GM18858 (cell line): ENCODE measurements at regions not wholly inside any gene's neighbourhood (a gene's known extent, or its start where the extent isn't known, plus 50 kb on each side); places are given as distances from the start of the nearest gene placed in this dataset.

ENCODE experiments used
- ATAC-seq: cut with Tn5 transposase; IDR thresholded peaks from one replicate; pipeline ENCODE4 v1.9.1; 2021; ENCODE audit not compliant: unreplicated experiment

DNA sequence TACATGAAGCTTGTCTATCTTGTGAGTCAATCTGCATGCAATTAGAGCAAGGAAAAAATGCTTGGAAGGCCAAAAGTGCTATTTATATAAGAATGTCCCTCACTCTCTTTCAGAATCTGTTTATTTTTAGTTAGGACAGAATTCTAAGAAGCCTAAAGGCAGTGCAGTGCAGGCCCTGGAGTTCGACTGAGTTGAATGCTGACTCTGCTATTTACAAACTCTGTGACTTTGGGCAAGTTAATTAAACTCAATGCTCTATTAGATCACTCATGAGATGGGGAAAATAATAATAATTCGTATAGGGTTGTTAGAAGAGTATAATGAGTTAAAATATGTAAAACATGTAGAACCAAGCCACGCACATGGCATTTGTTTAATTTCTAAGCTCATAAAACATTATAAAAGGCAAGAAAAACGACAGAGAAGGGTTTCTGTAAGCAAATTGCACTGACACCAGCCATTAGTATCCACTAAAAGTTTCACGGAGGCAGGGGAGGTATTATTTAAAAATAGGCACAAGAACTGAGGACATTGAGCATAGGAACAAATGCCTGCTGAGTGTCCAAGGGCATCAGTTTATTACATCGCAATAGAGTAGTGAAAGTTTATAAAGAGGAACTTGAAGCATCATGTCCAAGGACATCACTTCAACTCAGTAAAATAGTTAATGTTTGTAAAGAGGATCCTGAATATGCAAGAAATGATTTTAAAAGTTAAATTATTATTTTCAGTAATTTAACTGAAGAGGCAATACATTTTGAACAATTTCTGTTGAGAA lies 115.0 kb upstream of the INPP4B start:
- no peak for ATAC-seq

DNA sequence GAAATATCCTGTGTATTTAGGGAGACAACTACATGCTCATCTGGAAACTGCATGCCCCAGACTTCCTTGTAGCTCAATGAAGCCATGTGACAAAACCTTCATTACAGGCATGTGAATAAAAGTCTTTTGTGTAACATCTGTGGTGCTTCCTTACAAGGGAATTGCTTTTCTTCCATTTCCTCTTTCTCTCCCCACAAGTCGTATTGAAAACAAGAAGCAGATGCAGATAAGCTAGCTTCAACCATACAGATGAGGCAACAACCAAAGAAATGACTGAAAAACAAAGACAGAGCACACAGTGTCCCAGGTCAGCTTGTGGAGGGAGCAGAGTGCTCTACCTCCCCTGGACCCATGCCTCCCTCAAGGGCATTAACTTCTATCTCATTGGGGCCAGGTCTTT lies 115.8 kb upstream of the INPP4B start:
- ATAC-seq: no peak

DNA sequence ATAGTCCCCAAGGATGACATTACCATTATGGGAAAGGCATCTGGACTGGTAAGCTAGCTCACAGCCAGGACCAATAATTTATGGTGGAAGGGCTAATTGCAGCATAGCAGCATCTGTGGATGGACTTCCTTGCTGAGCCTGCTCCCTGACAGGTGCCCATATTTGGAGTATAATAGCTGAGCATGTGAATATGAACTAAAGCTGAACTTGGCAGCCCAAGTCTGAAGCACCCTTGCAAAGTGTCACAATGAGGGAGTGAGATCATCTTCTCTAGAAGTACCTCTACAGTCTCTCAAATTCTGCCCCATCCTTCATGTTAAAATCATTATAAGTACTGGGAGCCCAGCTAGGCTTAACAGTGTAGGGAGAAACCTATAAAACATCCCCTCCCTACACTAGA lies 128.2 kb upstream of the INPP4B start:
- no peak for ATAC-seq

DNA sequence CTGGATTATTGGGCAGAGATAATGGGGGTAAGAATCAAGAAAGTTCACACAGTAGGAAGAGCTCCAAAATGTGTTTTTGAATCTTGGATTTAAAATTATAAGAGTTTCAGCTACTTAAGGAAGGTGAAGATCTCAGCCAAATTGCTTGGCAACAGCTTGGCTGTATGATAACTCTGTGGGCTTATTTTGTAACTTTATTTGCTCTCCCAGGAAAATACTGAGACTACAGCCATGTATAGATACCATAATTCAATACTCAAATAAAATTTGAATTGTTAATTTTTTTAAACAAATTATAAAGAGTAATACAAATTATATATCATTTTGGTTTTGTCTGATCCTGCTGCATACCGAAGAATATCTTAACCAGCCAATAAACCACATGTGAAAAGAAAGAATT lies 129.5 kb upstream of the INPP4B start:
- ATAC-seq: no peak

DNA sequence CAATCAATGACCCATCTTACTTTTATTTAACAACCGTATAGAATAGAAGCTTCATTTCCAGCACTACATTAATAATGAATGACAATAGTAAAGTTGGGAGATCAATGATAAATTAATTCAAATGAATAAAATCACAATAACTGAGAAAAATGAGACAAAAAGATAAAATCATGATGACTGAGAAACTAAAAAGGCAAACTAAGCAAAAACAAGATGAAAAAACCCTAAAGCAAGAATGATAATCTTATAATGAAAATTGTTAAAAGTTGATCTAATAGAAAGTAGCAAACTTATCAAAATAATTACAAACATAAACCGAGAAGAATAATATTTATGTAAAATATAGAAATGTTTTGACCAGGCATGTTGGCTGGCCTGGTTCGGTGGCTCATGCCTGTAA lies 130.4 kb upstream of the INPP4B start:
- no peak for ATAC-seq

DNA sequence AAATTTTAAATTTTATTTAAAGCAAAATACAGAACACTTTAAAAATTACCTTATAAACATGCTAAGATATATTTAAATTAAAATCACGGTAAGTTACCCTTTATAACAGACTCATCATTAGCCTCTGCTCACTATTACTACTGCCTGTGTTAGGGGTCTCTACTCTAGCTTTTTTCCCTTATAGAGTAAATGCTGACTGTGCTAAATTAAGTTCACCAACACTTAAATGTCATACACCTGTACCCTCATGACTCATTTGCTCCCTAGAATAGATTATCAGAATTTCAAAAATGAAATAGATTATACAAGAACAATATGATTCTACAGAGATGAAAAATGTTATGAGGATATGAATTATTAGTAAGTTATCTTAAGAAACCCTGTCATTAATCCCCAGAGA lies 131.1 kb upstream of the INPP4B start:
- no peak for ATAC-seq

DNA sequence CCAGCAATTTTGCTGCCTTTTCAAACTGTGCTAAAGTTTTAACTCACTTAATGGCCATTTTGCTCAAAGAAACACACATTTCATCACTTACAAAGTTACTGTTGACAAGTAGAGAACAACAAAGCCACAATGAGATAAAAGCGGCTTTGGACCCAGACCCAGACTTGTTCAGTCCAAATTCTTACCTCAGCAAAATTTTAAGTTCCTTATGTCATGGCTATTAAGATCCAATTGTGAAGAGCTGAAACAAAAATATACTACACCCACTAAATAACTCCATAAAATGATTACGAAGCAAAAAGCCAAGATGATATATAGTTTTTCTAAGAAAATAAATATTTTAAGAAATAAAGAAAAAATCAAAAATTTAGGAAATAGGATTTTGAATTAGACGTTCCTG lies 137.0 kb upstream of the INPP4B start:
- no peak for ATAC-seq

DNA sequence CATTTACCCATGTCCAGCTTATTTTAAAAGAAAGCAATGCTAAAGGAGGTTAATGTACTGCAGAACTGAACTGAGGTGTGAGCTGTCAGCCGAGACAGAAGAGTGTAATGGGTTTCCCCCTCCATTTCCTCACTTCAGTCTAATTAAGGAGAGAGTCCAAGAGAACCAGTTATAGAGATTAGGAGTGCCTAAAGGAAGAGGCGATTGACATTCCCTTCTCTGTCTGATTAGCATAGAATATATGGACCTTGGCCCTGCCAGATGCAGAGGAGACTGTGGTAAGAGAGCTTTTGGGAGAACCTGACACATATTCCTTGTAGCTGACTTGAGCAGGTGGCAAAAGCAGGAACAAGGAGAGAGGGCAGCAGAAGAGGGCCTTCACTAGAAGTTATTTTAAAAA lies 137.5 kb upstream of the INPP4B start:
- no peak for ATAC-seq

DNA sequence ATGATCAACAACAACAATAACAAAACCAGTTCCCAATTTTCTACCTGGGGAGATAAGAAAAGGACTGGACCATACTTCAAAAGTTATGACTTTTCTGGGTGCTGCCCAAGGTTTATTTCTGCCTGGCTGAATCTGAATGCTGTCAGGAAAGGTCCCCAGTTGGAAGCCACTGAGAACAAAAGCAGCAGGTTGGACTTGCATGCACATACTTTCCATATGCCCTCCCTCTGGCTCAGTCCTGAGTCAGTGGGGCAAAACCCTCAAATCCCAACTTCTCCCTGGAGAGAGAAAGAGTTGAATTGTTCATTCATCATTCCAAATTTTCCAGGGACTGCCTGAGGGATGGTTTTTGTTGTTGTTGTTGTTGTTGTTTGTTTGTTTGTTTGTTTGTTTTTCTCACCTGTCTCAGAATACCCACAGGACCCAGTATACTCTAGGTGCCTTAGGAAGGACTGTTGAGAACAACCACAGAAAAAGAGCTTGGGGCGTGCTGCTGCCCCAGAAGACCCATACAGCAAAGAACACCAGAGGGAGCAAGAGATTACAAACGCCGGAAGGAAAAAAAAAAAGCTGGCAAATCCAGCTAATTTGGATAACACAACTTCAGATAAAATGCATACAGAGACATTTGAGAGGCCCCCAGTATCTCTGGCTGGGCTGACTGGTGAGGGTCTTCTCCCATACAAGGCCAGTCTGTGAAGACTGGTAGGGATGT lies 138.9 kb upstream of the INPP4B start:
- no peak for ATAC-seq

DNA sequence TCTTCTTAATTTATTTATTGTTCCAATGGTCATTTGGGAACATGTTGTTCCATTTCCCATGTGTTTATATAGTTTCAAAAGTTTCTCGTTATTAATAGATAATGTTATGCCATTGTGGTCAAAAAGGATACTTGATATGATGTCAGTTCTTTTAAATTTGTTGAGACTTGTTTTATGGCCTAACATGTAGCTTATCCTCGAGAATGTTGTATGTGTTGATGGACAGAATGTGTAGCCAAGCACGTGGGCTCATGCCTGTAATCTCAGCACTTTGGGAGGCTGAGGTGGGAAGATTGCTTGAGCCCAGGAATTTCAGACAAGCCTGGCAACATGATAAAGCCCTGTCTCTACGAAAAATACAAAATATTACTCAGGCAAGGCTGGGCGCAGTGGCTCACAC lies 168.5 kb upstream of the USP38 start:
- ATAC-seq: no peak

DNA sequence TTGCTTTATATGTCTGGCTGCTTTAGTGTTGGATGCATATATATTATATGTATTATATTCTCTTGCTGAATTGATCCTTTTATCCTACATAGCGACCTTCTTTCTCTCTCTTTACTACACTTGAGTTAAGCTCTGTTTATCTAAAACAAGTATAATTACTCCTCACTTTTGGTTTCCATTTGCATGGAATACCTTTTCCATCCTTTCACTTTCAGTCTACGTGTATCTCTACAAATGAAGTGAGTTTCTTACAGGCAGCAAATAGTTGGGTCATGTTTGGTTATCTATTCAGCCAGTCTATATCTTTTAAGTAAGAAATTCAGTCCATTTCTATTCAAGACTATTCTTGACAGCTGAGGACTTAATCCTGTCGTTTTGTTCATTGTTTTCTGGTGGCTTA lies 167.5 kb upstream of the USP38 start:
- no peak for ATAC-seq

DNA sequence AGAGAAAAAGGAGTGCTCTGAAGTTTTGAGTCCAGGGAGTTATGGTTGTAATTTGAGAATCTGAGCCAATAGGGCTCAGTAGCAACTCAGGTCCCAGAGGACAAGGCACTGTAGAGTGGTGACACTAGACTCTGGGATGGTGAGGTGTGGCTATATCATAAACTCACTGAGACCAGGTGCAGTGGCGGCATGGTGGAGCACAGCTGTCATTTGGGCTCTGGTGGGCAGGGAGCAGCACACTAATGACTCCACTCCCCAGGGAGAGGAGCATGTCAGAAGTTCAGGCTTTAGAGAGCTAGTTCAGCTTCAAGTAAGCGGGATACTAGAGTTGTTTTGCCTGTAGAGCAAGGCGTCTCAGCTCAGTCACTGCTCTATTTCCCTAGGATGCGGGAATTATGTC lies 165.4 kb upstream of the USP38 start:
- ATAC-seq: no peak

DNA sequence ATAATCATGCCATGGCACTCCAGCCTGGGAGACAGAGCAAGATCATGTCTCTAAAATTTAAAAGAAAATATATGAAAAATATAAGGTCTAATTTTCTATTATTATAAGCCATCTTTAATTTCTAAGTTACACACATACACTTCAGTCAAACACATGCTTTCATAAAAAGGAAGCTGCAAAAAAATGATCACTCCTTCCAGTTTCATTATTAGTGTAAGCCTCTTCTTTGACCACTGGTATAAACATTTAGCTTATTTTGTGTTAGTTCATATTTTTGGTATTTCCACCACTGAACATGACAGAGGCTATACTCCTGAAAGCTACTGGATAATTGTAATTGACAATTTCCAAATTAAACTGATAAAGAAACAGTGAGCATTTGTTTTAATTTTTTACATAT lies 163.3 kb upstream of the USP38 start:
- ATAC-seq: peak; percentile 88

DNA sequence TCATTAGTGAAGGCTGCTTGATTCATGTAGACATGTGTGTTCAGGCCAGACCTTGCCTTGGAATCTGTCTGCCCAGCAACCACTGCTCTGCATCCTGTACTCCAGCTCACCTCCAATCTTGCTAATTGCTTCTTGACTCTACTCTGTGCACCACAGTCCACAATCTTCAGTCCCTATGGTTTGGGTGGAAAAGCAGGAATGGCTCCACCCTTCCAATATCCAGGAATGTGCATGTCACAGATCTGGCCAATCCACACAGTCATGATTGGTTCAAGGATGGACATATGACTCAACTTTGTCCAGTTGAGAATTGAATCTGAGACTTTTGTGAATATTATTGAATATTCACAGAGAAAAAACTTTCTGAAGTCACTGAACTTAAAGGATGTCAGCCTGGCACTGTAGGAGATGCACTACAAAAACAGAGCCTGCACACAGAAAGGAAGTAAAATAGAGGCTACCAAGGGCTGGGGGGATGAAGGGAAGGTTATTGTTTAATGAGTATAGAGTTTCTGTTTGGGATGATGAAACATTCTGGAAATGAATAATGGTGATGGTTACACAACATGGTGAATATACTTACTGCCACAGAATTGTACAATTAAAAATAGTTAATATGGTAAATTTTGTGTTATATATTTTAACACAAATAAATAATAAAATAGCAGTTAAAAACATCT lies 161.3 kb upstream of the USP38 start:
- ATAC-seq: no peak

DNA sequence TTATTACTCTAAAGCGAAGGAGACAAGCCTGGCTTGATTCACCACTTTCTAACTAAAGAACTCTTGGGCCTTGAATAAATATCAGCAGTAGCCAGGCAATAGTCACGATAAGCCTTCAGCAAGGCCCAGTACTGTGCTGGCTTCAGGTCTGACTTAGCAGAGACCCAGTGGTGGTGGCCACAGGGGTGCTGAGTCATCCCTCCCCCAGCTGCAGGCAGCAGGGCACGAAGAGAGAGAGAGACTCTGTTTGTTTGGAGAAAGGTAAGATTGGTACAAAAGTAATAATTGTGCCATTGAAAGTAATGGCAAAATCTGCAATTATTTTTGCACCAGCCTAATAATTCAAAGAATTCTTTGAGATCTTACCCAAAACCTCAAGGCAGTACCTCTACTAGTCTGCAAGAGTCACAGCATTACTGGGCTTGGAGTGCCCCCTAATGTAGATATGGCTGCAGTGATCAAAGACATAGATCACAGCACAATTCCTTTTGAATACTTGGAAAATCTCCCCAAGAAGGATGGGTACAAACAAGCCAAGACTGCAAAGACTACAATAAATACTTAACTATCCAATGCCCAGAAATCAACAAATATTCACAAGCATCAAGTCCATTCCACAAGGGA lies 159.5 kb upstream of the USP38 start:
- peak; percentile 32 for ATAC-seq

DNA sequence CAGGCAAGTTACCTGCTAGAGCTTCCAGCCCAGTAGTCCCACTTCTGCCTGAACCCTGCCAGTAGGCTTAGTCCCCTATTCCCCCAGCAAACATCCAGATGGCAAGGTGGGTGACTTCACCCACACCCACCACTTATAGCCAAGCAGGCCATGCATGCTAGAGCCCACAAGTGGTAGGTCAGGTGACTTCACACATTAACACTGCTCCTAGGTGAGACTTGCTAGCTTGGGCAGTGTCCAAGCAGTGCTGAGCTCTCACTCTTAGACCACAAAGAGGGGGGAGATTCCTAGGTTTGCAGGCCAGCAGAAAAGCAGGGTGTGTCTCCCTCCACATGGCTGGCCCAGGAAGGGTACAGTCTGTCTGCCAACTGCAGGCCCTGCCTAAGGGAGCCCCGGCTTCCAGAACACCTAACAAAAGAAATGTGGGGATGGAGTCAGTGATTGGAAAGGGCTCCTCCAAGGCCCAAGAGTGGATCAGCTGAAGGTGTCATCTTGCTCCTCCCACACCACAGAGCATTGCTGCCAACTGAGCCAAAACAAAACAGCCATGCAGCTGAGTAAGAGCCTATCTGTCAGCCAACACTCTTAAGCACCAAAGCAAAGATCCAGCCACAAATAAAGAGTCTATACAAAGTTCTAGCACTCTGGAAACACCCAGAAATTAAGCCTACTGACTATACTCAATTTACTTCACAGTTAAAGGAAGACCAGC lies 158.1 kb upstream of the USP38 start:
- ATAC-seq: no peak

DNA sequence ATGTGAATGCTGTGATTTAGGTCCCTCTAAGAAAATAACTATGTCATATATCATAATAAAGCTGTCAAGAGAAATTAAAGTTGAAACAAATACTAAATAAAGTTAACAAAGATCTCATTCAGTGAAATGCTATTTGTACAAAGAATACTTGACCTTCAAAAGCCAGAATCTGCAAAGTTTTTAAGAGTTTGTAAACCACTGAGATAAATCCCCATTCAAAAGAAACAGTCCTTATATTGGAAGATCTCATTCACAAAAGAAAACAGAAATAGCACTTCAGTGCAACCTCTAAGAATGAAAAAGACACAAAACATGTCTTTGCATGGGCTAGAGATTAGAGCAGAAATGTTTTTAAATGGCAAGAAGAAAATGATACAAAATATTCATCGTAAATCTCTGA lies 149.1 kb upstream of the USP38 start:
- no peak for ATAC-seq

DNA sequence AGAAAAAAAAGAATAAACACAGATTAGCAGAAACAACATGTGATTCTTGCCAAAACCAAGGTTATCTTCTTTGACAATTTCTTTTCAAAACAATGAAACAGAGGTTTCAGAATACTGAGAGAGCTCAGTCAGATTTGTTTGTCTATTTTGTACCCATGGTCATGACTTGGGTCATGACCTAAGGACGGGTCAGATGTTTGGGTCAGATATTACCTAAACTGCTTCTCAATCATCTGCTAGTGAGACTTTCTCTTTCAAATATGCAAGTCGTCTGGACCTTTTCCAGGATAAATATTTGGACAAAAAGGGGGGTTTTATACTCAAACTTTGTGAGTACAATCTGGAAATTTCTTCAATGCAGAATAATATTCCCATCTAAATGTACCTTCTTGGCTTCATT lies 148.3 kb upstream of the USP38 start:
- ATAC-seq: no peak

DNA sequence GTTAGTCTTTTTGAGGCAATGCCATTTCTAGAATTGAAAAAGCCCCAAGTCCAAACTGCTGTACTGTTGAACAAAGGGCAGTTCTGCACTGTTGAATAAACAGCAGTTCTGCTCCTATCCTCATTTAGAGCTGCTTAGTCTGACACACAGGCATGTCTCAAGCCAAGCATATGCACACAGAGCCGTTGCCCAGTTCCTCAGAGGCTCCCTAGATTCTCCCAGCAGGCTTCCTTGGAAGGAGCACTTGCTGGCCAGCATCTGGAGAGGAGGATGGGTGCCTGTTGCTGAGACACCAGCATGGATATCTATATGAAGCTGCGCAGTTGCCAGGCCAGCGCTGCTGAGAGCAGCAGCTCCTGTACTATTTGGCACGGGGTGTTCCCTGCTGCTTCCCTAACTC lies 138.3 kb upstream of the USP38 start:
- no peak for ATAC-seq

DNA sequence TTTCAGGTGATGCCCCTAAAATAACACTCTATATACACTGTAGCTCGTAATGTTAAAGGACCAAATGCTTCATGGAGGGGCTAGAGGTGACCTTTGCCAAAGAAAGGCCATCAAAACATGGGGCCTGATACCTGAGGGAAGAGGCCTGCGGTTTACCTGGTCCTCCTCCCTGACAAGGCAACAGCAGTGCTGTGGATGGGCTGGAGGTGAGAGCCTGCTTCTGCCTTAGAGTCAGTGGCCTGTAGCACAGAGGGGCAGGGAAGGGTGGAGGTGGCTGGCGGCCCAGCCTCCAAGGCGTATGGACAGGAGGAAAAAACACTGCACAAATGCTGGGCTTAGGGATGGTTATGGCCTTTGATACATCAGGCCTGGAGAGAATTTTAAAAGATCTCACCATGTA lies 137.8 kb upstream of the USP38 start:
- ATAC-seq: no peak

DNA sequence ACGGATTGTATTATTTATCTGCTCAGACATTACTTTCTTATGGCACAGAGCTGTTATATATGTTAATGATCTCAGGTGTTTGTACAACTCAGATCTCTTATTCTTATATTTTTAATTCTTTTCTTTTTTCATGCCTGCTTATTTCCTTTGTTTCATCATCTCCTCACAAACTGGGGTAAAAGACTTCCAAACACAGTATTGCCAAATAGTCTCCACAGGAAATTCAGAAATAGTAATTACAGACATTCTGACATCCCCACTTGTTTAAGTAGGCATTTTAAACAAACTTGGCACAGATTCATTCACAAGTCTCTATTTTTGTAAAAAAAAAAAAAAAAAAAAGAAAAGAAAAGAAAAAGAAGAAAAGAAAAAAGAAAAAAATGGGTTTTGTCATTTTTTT lies 129.7 kb upstream of the USP38 start:
- ATAC-seq: no peak
